OCI-LY7 (cell line): ENCODE measurements at regions not wholly inside any gene's neighbourhood (a gene's known extent, or its start where the extent isn't known, plus 50 kb on each side); places are given as distances from the start of the nearest gene placed in this dataset.

Experiments used
- CTCF ChIP-seq: fragments of 200-600 bp; sonication (generic); conservative IDR thresholded peaks from 2 replicates; pipeline ENCODE4 v1.5.1; 2014; ENCODE audit warnings: mild to moderate bottlenecking, antibody characterized with exemption, low read length, moderate library complexity, mixed read lengths
- EZH2phosphoT487 ChIP-seq: fragments of 200-600 bp; sonication (generic); IDR thresholded peaks from 2 replicates; pipeline ENCODE4 v1.6.1; 2018; ENCODE audit warnings: low read depth, borderline replicate concordance, mild to moderate bottlenecking, mixed run types, antibody characterized with exemption, low read length, moderate library complexity, mixed read lengths

- TF ChIP-seq CTCF (no peak), EZH2phosphoT487 (no peak)
Measured at GRCh38 chr2:175750195-175750594, 251.9 kb downstream of the LNPK start.
